ENCODE measurements at regions not wholly inside any gene's neighbourhood (a gene's known extent, or its start where the extent isn't known, plus 50 kb on each side); places are given as distances from the start of the nearest gene placed in this dataset.
"Not testable (repeated sequence)": the region's sequence is repeated elsewhere in the genome, so short reads cannot be mapped to it uniquely, and the experiment has no call there.

DNA sequence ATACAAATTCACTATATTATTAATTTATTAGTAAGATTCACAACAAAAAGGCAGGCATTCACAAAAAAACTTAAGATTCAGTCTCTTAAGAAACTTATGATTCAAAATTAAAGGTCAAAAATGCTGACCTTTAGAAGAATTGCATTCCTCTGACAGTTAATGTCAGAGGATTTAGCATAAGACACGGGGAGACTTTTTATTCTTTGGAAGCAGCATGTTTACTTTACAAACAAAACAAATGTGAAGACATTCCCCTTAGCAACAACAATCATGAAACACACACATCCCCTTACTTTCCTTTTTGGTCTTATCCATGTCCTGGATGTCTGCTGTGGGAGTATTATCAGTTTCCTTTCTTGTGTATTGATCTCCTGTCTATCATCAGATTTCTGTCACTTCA lies 117.1 kb downstream of the RAD51AP2 start:
- no peaks in the 10 kb centered on the region for H3K36me3 Mint-ChIP-seq
- no peak overlapping the region for H3K27ac Mint-ChIP-seq
- H3K9me3 Mint-ChIP-seq = peaks cover 15% of the 10 kb centered on the region
- ATAC-seq = no peak
- H3K4me3 Mint-ChIP-seq = no peak overlapping the region
- no peak for DNase-seq (ENCODE audit: low spot score)
- no peaks in the 10 kb centered on the region for H3K27me3 Mint-ChIP-seq
- H3K4me1 Mint-ChIP-seq (ENCODE audit: low read depth in 2 of 2) = no peaks in the 10 kb centered on the region

DNA sequence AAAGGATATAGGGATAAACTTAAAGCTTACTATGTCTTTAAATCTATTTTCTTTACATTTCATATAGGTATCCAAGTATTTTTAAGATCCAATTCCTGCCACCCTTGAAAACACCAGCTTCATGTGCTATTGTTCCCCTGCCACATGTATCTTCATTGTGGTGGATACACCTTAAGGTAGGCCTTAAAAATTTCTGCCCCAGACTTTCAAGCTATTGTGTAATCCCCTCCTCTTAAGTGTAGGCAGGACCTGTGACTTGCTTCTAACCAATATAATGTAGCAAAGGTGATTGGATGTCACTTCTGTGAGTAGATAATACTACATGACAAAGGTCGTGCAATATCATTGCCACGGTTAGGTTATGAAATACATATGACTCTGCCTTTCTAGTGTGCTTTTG lies 119.5 kb downstream of the RAD51AP2 start:
- no peak for ATAC-seq
- H3K4me3 Mint-ChIP-seq = no peak overlapping the region

DNA sequence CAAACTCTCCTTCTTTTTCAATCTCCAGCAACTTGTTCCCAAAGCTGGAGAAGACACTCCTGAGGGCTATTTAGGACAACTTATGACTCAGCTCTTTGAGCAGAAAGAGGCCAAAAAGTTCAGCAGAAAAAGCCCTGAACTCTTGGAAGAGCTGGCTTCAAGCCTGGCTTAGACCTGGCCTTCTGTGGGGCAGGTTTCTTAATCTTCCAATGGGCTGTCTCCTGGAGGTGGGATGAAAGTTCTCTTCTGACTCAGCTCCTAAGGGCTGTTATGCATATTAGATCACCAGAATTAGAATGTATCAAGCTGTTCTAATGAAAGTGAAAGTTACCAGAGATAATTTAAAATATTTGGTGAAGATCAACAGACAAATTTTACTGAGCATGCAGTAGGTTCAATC lies 129.4 kb downstream of the RAD51AP2 start:
- Mint-ChIP-seq H3K4me1 (ENCODE audit: low read depth in 2 of 2) (no peaks in the 10 kb centered on the region), H3K27me3 (no peaks in the 10 kb centered on the region), H3K36me3 (no peaks in the 10 kb centered on the region), H3K4me3 (no peak overlapping the region), H3K9me3 (peaks cover 14% of the 10 kb centered on the region), H3K27ac (no peak overlapping the region)
- DNase-seq (ENCODE audit: low spot score) (no peak), ATAC-seq (no peak)

More for the DNA sequence above, 119.5 kb downstream of the RAD51AP2 start:
- DNase-seq (ENCODE audit: low spot score) = no peak
- no peak overlapping the region for H3K27ac Mint-ChIP-seq
- peaks cover 15% of the 10 kb centered on the region for H3K9me3 Mint-ChIP-seq
- no peaks in the 10 kb centered on the region for H3K4me1 Mint-ChIP-seq (ENCODE audit: low read depth in 2 of 2)
- no peaks in the 10 kb centered on the region for H3K36me3 Mint-ChIP-seq
- H3K27me3 Mint-ChIP-seq = no peaks in the 10 kb centered on the region

DNA sequence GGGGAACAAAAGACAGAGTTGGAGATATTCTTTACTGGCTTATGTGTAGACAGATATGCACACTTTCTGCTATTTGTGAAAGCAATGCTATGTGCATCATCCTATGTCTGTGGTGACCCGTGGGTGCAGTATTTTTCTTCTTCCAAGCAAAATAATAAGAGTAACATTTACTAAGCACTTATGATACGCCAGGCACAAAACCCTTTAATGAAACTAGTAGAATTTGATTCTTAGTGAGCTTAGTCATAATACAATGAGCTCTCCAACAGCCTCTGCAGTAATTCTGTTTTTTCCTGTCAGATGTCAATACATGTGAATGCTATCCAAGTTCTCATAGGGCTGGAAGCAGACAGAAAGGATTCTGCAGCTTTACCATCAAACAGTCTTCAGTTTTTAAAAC lies 130.6 kb downstream of the RAD51AP2 start:
- H3K4me1 Mint-ChIP-seq (ENCODE audit: low read depth in 2 of 2) = no peaks in the 10 kb centered on the region

DNA sequence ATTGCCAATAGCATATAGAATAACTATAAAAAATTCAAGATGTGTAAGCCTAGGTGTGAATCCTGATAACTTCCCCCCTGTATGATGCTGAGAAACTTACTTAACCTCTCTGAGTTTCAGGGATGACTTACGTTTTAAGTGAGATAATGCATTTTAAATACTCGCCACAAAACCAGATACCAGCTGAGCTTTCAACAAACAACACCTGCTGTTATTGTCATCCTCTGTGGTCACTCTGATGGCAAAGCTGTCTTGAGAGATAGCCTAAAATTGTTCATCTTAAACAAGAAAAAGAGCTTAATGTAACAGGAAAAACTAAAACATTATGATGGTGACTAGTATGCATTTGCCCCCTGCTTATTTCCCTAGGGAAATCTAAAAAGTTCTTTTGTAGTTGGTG lies 131.5 kb downstream of the RAD51AP2 start:
- ATAC-seq = no peak
- H3K9me3 Mint-ChIP-seq = peaks cover 9% of the 10 kb centered on the region
- H3K4me1 Mint-ChIP-seq (ENCODE audit: low read depth in 2 of 2) = no peaks in the 10 kb centered on the region
- H3K27me3 Mint-ChIP-seq = no peaks in the 10 kb centered on the region
- H3K4me3 Mint-ChIP-seq = no peak overlapping the region
- no peak overlapping the region for H3K27ac Mint-ChIP-seq
- DNase-seq (ENCODE audit: low spot score) = no peak
- H3K36me3 Mint-ChIP-seq = no peaks in the 10 kb centered on the region

More for the DNA sequence above, 130.6 kb downstream of the RAD51AP2 start:
- H3K4me3 Mint-ChIP-seq = no peak overlapping the region
- DNase-seq (ENCODE audit: low spot score) (no peak), ATAC-seq (no peak)
- no peaks in the 10 kb centered on the region for H3K36me3 Mint-ChIP-seq
- H3K9me3 Mint-ChIP-seq = peaks cover 9% of the 10 kb centered on the region
- no peak overlapping the region for H3K27ac Mint-ChIP-seq
- H3K27me3 Mint-ChIP-seq = no peaks in the 10 kb centered on the region

DNA sequence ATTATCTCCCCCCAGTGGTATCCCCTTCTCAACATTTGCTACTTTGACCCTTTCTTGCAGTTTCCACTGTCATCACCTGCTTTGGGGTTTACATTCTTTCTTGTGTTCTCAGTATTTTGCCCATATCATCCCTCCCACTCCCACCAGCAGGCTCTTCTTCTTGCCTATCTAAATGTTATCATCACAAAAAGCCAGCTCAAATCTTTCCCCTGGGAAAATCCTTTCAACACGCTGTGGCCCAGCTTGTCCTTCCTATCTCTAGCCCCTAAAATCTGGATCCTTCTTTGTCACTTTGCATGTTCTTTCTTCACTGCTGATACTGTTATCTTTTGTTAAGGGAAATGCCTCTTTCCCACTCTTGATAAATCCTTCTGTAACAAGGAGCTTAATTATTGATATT lies 138.2 kb downstream of the RAD51AP2 start:
- no peak overlapping the region for H3K27ac Mint-ChIP-seq
- ATAC-seq (no peak), DNase-seq (ENCODE audit: low spot score) (no peak)
- no peaks in the 10 kb centered on the region for H3K36me3 Mint-ChIP-seq
- peaks cover 8% of the 10 kb centered on the region for H3K9me3 Mint-ChIP-seq
- H3K27me3 Mint-ChIP-seq = no peaks in the 10 kb centered on the region
- H3K4me1 Mint-ChIP-seq (ENCODE audit: low read depth in 2 of 2) = no peaks in the 10 kb centered on the region
- no peak overlapping the region for H3K4me3 Mint-ChIP-seq

DNA sequence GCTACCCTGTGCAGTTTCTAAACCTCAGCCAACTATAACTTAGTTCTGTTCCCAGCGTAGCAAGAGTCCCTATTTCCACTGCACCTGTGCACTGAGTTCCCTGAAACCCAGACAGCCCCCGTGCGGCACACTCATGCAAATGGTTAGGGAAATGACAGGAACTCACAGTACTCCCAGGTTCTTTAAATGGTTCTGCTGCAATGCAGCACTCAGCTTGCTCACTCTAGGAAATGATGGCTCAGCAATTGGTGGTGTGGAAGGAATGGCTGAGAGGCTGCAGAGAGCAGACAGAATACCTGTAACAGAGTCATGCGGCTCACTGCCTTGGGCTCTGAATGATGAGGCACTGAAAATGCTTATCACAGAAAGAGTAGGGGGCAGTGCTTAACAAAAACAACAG lies 143.0 kb downstream of the RAD51AP2 start:
- no peak overlapping the region for H3K27ac Mint-ChIP-seq
- H3K36me3 Mint-ChIP-seq = no peaks in the 10 kb centered on the region
- H3K4me1 Mint-ChIP-seq (ENCODE audit: low read depth in 2 of 2) = no peaks in the 10 kb centered on the region
- no peak overlapping the region for H3K4me3 Mint-ChIP-seq
- DNase-seq (ENCODE audit: low spot score) = no peak
- H3K9me3 Mint-ChIP-seq = peaks cover 13% of the 10 kb centered on the region
- ATAC-seq = no peak
- H3K27me3 Mint-ChIP-seq = no peaks in the 10 kb centered on the region

DNA sequence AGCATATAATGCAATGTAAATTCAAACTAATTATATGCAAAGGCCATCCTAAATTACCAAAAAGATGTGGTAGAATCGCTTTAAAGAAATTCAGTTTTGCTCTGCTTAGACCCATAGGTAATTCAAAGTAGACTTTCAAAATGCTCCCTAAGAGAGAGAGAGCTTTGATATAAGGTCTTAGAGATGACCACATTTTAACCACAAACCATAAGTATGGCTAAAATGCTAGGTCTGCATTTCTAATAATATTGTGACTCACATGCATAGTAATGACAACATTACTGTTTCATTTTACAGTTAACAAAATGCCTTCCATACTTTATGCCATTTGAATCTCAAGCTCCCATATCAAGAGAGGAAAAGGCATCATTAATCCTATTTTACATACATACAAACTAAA lies 144.5 kb downstream of the RAD51AP2 start:
- no peak for DNase-seq (ENCODE audit: low spot score)
- Mint-ChIP-seq H3K36me3 (no peaks in the 10 kb centered on the region), H3K4me1 (ENCODE audit: low read depth in 2 of 2) (no peaks in the 10 kb centered on the region), H3K9me3 (peaks cover 9% of the 10 kb centered on the region), H3K27me3 (no peaks in the 10 kb centered on the region), H3K4me3 (no peak overlapping the region), H3K27ac (no peak overlapping the region)
- ATAC-seq = no peak

DNA sequence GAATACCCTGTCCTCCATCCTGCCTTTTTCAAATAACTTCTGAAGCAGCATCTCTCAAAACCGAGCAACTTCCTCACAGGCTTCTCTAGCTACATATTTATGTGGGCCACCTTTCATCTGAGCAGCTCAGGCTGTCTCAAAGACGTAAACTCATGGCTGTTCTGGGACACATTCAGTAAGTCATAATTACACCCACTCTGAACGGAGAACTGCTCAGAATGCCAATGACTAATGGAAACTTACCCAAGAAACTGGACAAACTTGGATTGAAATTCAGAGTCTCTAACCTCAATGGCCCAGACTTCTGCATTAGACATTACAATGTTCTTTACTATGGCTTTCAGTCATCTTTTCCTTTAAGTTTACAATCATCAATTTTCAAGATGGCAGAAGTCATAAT lies 145.2 kb downstream of the RAD51AP2 start:
- Mint-ChIP-seq H3K27ac (no peak overlapping the region), H3K9me3 (peaks cover 5% of the 10 kb centered on the region), H3K4me3 (no peak overlapping the region), H3K36me3 (no peaks in the 10 kb centered on the region), H3K27me3 (no peaks in the 10 kb centered on the region), H3K4me1 (ENCODE audit: low read depth in 2 of 2) (no peaks in the 10 kb centered on the region)
- DNase-seq (ENCODE audit: low spot score) (no peak), ATAC-seq (no peak)

DNA sequence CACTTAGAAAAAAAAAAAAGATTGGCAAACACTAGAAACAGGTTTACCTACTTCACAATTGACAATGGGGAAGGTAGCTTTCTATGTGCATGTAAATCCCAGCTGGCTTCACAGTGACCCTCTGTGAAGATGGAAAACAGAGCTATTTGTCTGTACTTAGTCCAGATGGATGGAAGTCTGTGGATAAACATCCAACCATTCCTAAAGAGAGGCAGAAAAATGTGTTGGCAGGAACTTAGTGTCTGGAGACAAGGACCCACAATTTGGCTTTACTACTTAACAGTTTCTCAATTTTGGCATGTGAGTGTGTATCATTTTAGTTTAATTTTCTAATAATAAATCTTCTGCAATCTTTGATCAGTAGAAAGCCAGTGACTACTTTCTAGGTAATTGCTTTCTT lies 154.4 kb downstream of the RAD51AP2 start:
- no peak for ATAC-seq
- peaks cover 9% of the 10 kb centered on the region for H3K36me3 Mint-ChIP-seq
- H3K27ac Mint-ChIP-seq = no peak overlapping the region
- no peak overlapping the region for H3K4me3 Mint-ChIP-seq
- no peaks in the 10 kb centered on the region for H3K27me3 Mint-ChIP-seq
- H3K4me1 Mint-ChIP-seq (ENCODE audit: low read depth in 2 of 2) = no peaks in the 10 kb centered on the region
- DNase-seq (ENCODE audit: low spot score) = no peak
- H3K9me3 Mint-ChIP-seq = peaks cover 31% of the 10 kb centered on the region

DNA sequence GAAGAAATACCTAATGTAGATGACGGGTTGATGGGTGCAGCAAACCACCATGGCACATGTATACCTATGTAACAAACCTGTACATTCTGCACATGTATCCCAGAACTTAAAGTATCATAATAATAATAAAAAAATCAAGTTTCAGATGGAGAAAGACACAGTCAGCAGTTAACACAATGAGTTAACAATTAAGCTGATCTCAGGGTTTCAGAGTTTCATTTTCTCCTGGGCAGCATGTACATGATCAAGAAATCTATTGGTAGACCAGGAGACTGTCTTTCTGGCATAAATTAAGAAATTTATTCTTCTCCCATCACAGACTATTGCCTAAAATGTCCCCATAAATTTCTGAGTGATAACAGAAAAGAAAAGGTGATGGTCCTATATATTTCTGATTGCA lies 155.3 kb downstream of the RAD51AP2 start:
- Mint-ChIP-seq H3K4me1 (ENCODE audit: low read depth in 2 of 2) (no peaks in the 10 kb centered on the region), H3K27me3 (no peaks in the 10 kb centered on the region), H3K9me3 (peaks cover 31% of the 10 kb centered on the region), H3K27ac (no peak overlapping the region), H3K4me3 (no peak overlapping the region), H3K36me3 (peaks cover 9% of the 10 kb centered on the region)
- no peak for ATAC-seq
- no peak for DNase-seq (ENCODE audit: low spot score)

DNA sequence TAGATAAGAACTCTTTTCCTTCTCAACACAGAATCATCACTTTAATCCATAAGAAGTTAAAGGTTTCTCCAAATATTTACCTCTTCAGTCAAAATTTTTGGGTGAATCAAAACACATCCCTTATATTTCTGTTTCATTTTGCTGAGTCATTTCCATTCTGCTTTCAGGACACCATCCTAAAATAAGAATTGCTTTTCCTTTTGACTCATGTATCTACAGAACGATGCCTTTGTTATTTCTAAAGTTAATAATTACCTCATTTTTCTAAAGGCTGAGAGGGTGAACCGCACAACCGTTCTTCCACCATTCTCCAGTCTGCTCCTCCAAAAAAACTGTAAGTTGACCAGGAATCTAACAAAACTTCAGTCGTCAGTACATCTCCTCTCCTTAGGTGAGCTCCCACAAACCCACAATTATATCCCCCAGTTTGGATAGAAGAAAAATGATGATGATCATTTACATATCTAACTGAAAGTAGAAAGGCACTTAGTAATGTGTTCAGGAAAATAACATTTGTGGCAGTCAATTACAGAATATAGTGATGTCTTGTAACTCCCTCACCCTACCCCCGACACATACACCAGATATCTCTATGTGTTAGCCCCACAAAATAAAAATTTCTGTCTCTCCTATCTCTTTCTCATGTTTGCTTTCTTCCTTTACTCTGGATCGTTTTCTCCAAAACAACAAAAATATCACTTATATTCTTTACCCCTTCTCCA lies 162.5 kb downstream of the RAD51AP2 start:
- peaks cover 6% of the 10 kb centered on the region for H3K36me3 Mint-ChIP-seq
- H3K27me3 Mint-ChIP-seq = no peaks in the 10 kb centered on the region
- H3K27ac Mint-ChIP-seq = no peak overlapping the region
- H3K4me1 Mint-ChIP-seq (ENCODE audit: low read depth in 2 of 2) = no peaks in the 10 kb centered on the region
- H3K9me3 Mint-ChIP-seq = peaks cover 14% of the 10 kb centered on the region
- DNase-seq (ENCODE audit: low spot score) (no peak), ATAC-seq (no peak)
- no peak overlapping the region for H3K4me3 Mint-ChIP-seq

DNA sequence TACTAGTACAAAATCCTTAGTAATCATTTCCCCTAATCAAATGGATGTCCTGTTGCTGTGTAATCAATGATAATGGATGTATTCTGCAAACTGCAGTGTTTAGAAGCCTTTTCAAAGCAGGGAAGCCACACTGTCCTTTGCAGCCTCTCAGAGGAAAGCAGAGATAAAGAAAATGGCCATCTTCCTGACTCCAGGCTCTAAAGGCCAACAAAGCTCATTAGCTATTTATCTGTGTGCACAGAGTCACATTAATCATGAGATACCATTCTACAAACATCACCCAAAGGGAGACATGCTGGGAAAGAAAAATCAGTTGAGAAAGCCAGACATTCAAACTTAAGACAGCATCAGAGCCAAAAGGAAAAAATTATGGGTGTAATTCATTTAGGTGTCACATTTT lies 165.0 kb downstream of the RAD51AP2 start:
- DNase-seq (ENCODE audit: low spot score) (no peak), ATAC-seq (no peak)
- H3K36me3 Mint-ChIP-seq = no peaks in the 10 kb centered on the region
- no peak overlapping the region for H3K4me3 Mint-ChIP-seq
- peaks cover 8% of the 10 kb centered on the region for H3K9me3 Mint-ChIP-seq
- H3K4me1 Mint-ChIP-seq (ENCODE audit: low read depth in 2 of 2) = no peaks in the 10 kb centered on the region
- H3K27me3 Mint-ChIP-seq = no peaks in the 10 kb centered on the region
- no peak overlapping the region for H3K27ac Mint-ChIP-seq

DNA sequence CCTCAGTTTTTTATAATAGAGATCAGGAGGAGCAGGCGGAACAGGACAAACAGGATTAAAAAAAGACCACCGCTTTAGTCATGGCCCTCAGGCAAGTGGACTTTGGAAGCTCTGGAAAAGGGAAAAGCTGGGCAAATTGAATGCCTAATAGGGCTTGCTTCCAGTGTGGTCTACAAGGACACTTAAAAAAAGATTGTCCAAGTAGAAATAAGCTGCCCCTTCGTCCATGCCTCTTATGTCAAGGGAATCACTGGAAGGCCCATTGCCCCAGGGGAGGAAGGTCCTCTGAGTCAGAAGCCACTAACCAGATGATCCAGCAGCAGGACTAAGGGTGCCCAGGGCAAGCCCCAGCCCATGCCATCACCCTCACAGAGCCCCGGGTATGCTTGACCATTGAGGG lies 175.5 kb downstream of the RAD51AP2 start:
- DNase-seq (ENCODE audit: low spot score); H3K36me3 Mint-ChIP-seq; ATAC-seq; H3K27me3 Mint-ChIP-seq; H3K4me3 Mint-ChIP-seq; H3K27ac Mint-ChIP-seq; H3K4me1 Mint-ChIP-seq (ENCODE audit: low read depth in 2 of 2); H3K9me3 Mint-ChIP-seq: not testable (repeated sequence)

DNA sequence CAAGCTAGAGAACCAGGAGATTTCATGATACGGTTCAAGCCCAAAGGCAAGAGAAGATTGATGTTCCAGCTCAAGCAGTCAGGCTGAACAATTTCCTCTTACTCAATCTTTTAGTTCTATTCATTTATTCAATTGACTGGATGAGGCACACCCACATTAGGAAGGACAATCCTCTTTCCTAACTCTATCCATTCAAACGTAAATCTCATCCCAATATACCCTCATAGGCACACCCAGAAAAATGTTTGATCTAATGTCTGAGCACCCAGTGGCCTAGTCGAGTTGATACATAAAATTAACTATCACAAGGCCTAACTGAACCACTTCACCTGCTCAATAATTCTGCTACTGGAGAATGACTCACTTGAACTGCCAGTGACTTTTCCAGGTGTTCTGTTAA lies 180.7 kb downstream of the RAD51AP2 start:
- no peaks in the 10 kb centered on the region for H3K36me3 Mint-ChIP-seq
- no peaks in the 10 kb centered on the region for H3K4me1 Mint-ChIP-seq (ENCODE audit: low read depth in 2 of 2)
- ATAC-seq = no peak
- H3K4me3 Mint-ChIP-seq = no peak overlapping the region
- H3K9me3 Mint-ChIP-seq = peaks cover 5% of the 10 kb centered on the region
- no peak for DNase-seq (ENCODE audit: low spot score)
- no peak overlapping the region for H3K27ac Mint-ChIP-seq
- no peaks in the 10 kb centered on the region for H3K27me3 Mint-ChIP-seq
